B cell (primary cell): ENCODE measurements at regions not wholly inside any gene's neighbourhood (a gene's known extent, or its start where the extent isn't known, plus 50 kb on each side); places are given as distances from the start of the nearest gene placed in this dataset.

Experiments
- EZH2 ChIP-seq: IDR thresholded peaks from 2 replicates; pipeline ENCODE4 v1.6.1; 2012; ENCODE audit warnings: borderline replicate concordance, low read depth, mild to moderate bottlenecking, moderate library complexity, low read length; ENCODE audit not compliant: insufficient read depth, poor library complexity, severe bottlenecking
- TF ChIP-seq, protein P1 (sequence below): fragments of 200-600 bp; IDR thresholded peaks from one replicate; pipeline ENCODE4 v1.8.0; 2022; ENCODE audit warnings: antibody characterized with exemption, mild to moderate bottlenecking

DNA sequence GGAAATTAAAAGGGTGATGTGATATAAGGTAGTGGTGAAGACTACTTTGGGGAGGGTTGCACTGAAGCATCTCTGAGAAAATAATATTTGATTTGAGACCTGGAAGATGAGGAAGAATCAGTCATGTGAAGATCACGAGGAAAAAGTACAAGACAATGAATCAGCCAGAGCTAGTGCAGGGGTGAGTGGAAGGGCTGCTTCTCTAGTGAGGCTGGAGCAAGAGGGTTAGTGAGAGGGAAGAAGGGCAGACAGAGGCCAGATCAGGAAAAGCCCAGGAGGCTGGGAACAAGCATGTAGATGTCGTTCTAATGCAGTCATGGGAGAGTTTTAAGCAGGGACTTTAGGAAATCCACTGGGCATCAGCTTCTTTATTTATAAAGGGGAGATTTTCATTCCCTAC lies 504.2 kb upstream of the SALL1 start:
- TF ChIP-seq, protein P1, sequence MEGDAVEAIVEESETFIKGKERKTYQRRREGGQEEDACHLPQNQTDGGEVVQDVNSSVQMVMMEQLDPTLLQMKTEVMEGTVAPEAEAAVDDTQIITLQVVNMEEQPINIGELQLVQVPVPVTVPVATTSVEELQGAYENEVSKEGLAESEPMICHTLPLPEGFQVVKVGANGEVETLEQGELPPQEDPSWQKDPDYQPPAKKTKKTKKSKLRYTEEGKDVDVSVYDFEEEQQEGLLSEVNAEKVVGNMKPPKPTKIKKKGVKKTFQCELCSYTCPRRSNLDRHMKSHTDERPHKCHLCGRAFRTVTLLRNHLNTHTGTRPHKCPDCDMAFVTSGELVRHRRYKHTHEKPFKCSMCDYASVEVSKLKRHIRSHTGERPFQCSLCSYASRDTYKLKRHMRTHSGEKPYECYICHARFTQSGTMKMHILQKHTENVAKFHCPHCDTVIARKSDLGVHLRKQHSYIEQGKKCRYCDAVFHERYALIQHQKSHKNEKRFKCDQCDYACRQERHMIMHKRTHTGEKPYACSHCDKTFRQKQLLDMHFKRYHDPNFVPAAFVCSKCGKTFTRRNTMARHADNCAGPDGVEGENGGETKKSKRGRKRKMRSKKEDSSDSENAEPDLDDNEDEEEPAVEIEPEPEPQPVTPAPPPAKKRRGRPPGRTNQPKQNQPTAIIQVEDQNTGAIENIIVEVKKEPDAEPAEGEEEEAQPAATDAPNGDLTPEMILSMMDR, result no peak
- TF ChIP-seq EZH2, result no peak
